ENCODE measurements at regions not wholly inside any gene's neighbourhood (a gene's known extent, or its start where the extent isn't known, plus 50 kb on each side); places are given as distances from the start of the nearest gene placed in this dataset.

- DNase-seq = no peak
Observed at GRCh38 chr17:14719942-14720341, 419.1 kb downstream of the HS3ST3B1 start.

- no peak for DNase-seq
Observed at GRCh38 chr17:14717859-14718258, 417.0 kb downstream of the HS3ST3B1 start.

- no peak for DNase-seq
Observed at GRCh38 chr17:14715561-14715960, 414.7 kb downstream of the HS3ST3B1 start.

- no peak for DNase-seq
Observed at GRCh38 chr17:14712611-14713021, 411.7 kb downstream of the HS3ST3B1 start.

- no peak for DNase-seq
Observed at GRCh38 chr17:14704121-14704520, 403.2 kb downstream of the HS3ST3B1 start.

- no peak for DNase-seq
Observed at GRCh38 chr17:14701886-14702285, 401.0 kb downstream of the HS3ST3B1 start.

GRCh38 chr17:14699574-14700185 is 398.8 kb downstream of the HS3ST3B1 start:
- no peak for DNase-seq

- no peak for DNase-seq
Observed at GRCh38 chr17:14693382-14693781, 392.5 kb downstream of the HS3ST3B1 start.

- no peak for DNase-seq
Observed at GRCh38 chr17:14690704-14691103, 389.8 kb downstream of the HS3ST3B1 start.

GRCh38 chr17:14688134-14688533 is 387.3 kb downstream of the HS3ST3B1 start:
- DNase-seq = no peak

- DNase-seq = peak; percentile 7
Observed at GRCh38 chr17:14672830-14673229, 371.9 kb downstream of the HS3ST3B1 start.

GRCh38 chr17:14670861-14671260 is 370.0 kb downstream of the HS3ST3B1 start:
- DNase-seq = no peak

- no peak for DNase-seq
Observed at GRCh38 chr17:14664511-14664910, 363.6 kb downstream of the HS3ST3B1 start.

GRCh38 chr17:14641117-14641516 is 340.2 kb downstream of the HS3ST3B1 start:
- no peak for DNase-seq

- no peak for DNase-seq
Observed at GRCh38 chr17:14637260-14637659, 336.4 kb downstream of the HS3ST3B1 start.

- no peak for DNase-seq
Observed at GRCh38 chr17:14630621-14631020, 329.7 kb downstream of the HS3ST3B1 start.

- DNase-seq = no peak
Observed at GRCh38 chr17:14630046-14630445, 329.2 kb downstream of the HS3ST3B1 start.

- no peak for DNase-seq
Observed at GRCh38 chr17:14622615-14623101, 321.8 kb downstream of the HS3ST3B1 start.

- DNase-seq = no peak
Observed at GRCh38 chr17:14621826-14622614, 321.1 kb downstream of the HS3ST3B1 start.

- no peak for DNase-seq
Observed at GRCh38 chr17:14619821-14620220, 318.9 kb downstream of the HS3ST3B1 start.

GRCh38 chr17:14616528-14616927 is 315.6 kb downstream of the HS3ST3B1 start:
- no peak for DNase-seq

- peak; percentile 59 for DNase-seq
Observed at GRCh38 chr17:14605267-14605599, 304.4 kb downstream of the HS3ST3B1 start.

GRCh38 chr17:14604591-14605266 is 303.8 kb downstream of the HS3ST3B1 start:
- DNase-seq = no peak

GRCh38 chr17:14596224-14596623 is 295.3 kb downstream of the HS3ST3B1 start:
- DNase-seq = no peak

Data from CD4-positive, alpha-beta T cell treated with Interferon gamma for 1 hour (primary cell).